ENCODE measurements at regions not wholly inside any gene's neighbourhood (a gene's known extent, or its start where the extent isn't known, plus 50 kb on each side); places are given as distances from the start of the nearest gene placed in this dataset.

- DNase-seq (ENCODE audit: low read depth, low spot score): no peak
These were observed 608.0 kb upstream of the JAG1 start for GRCh38 chr20:11281768-11282167.

DNA sequence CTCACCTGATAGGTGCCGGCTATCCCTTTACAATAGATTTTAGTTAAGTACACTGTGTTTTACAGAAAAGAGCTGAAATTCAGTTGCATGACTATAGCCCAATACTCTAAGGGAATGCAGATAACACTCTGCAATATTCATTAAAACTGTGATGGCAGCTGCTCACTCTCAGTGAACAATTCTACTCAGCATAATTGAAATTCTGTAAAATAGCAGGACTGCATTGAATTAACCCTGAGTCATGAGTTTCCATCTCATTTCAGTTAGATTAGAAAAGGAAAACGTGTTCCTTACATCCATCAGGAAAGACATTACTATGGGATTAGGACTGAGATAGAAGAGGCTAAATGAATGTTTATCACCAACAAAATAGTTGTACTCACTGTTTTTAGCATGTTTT lies 613.3 kb upstream of the JAG1 start:
- no peak for DNase-seq (ENCODE audit: low read depth, low spot score)

GRCh38 chr20:11296221-11296620 lies 621.5 kb upstream of the BTBD3 start:
- DNase-seq (ENCODE audit: low read depth, low spot score): no peak

- no peak for DNase-seq (ENCODE audit: low read depth, low spot score)
These were observed 620.7 kb upstream of the BTBD3 start for GRCh38 chr20:11296951-11297350.

GRCh38 chr20:11301699-11302098 lies 616.0 kb upstream of the BTBD3 start:
- DNase-seq (ENCODE audit: low read depth, low spot score): no peak

GRCh38 chr20:11302436-11302835 lies 615.3 kb upstream of the BTBD3 start:
- no peak for DNase-seq (ENCODE audit: low read depth, low spot score)

DNA sequence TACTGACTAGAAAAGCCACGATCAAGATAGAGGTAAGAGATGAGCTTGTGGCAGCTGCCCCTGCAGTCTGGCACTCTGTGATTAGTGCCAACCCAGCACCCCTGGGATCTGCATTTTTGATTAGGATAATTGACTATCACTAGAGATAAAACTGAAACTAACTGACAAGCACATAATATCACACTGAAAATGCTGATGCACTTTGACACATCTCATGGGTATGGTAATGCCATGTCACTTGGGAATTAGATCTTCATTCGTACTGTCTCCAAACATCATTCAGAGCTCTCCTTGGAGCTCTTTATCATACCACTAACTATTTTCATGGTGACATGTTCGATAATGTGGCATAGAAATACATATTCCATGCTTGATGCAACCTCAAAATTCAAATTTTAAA lies 612.9 kb upstream of the BTBD3 start:
- DNase-seq (ENCODE audit: low read depth, low spot score): no peak

GRCh38 chr20:11305406-11305805 lies 612.3 kb upstream of the BTBD3 start:
- DNase-seq (ENCODE audit: low read depth, low spot score): no peak

DNA sequence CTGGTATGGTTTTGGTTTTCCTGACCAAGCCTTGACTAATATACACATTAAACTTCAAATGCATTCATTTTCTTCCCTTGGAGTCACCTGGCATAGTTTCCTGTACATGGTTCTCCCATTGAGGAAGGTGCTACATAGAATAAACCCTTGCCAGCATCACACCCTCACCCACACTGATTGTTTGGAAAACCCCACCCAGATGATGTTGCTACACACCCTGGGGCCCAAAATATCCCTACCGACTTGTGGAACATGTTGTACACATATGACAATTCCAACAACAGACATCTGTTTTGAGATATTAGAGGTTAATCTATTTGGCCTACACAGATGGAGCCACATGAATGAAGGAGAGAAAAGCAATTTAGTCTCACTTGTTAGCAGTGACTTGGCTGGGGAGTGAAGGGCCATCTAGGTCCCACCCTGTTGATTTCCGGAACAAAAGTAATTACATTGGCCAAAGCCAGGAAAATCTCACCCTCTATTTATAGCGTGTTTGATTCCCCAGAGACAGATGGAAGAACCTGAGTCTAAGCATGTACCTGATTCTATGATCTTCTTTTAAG lies 606.0 kb upstream of the BTBD3 start:
- DNase-seq (ENCODE audit: low read depth, low spot score): no peak

- no peak for DNase-seq (ENCODE audit: low read depth, low spot score)
These were observed 602.2 kb upstream of the BTBD3 start for GRCh38 chr20:11315525-11315924.

GRCh38 chr20:11316244-11316643 lies 601.4 kb upstream of the BTBD3 start:
- DNase-seq (ENCODE audit: low read depth, low spot score): no peak

GRCh38 chr20:11320033-11320432 lies 597.7 kb upstream of the BTBD3 start:
- DNase-seq (ENCODE audit: low read depth, low spot score): no peak

- no peak for DNase-seq (ENCODE audit: low read depth, low spot score)
These were observed 593.9 kb upstream of the BTBD3 start for GRCh38 chr20:11323816-11324215.

- DNase-seq (ENCODE audit: low read depth, low spot score): no peak
These were observed 592.7 kb upstream of the BTBD3 start for GRCh38 chr20:11324990-11325389.

DNA sequence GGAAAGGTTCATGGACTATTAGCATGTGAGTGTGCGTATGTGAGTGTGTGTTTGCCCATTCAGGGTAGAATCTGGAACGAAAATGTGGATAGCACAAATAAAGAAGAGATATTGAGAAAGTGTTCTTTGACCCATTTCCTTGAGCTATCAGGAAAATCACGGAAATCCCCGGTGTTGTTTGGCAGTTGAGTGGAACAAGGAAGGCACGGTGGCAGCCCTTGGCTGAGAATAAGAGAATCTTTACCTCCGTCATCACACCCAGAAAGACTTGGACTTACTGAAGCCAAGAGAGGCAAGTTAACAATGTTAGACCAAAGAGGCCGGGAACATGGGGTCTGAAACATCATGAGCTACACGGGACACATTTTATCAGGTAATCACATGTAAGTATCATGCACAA lies 588.9 kb upstream of the BTBD3 start:
- no peak for DNase-seq (ENCODE audit: low read depth, low spot score)

GRCh38 chr20:11329271-11329670 lies 588.4 kb upstream of the BTBD3 start:
- DNase-seq (ENCODE audit: low read depth, low spot score): no peak

- DNase-seq (ENCODE audit: low read depth, low spot score): no peak
These were observed 586.6 kb upstream of the BTBD3 start for GRCh38 chr20:11331096-11331495.

DNA sequence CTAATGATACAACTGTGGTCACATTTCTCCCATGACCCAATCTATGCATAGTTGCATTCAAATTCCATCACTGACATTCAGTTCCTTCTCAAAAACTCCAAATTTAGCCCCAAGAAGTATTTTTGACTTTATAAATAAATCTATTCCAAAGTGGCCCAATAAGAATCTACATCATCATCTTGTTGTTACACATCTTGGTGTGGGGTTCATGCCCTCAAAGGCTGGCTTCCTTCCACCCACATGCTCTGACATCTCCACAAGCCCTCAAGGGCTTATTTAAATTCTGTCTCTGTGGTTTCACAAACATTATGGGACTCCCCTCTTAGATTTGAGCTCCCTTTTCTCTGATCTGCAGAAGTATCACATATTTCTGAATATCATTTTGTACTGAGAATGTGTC lies 585.3 kb upstream of the BTBD3 start:
- no peak for DNase-seq (ENCODE audit: low read depth, low spot score)

- no peak for DNase-seq (ENCODE audit: low read depth, low spot score)
These were observed 584.1 kb upstream of the BTBD3 start for GRCh38 chr20:11333634-11334033.

DNA sequence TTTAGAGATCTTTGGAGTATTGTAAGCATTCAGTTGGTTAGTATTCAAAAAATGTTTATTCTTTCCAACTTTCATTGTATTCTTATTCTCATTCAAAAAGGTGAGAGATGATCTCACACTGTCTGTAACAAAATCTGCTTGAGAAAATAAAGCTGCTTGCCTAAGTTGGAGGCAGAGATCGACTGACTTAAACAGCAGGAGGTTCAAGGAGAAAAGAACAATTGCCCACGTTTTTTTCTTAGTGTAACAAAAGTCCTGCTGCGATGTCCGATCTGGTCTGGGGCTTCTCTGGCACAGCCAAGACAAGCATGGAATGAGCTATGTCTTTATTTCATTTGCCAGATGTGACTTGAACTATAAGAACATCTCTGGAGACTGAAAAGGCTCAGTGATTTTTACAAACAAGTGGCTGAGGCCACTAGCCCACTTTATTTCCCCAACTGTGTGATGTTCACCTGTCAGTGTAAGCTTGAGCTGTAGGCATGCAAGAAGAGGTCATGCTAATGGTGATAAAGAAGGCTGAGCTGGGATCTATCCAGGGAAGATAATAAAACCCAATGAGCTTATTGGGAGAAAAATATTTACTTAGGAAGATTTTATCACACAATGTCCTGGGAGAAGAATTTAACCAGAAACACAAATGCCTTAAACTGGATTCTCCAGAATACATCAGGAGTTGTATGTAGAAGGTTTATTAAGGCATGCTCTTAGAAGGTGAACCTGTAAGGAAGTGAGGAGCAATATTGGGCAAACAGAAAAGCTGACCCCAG lies 580.1 kb upstream of the BTBD3 start:
- DNase-seq (ENCODE audit: low read depth, low spot score): peak; percentile 67

- no peak for DNase-seq (ENCODE audit: low read depth, low spot score)
These were observed 579.0 kb upstream of the BTBD3 start for GRCh38 chr20:11338496-11339306.

- DNase-seq (ENCODE audit: low read depth, low spot score): no peak
These were observed 572.8 kb upstream of the BTBD3 start for GRCh38 chr20:11344939-11345338.

GRCh38 chr20:11347738-11348137 lies 570.0 kb upstream of the BTBD3 start:
- DNase-seq (ENCODE audit: low read depth, low spot score): no peak

Data from smooth muscle cell of the brain vasculature (primary cell).